NCI-H187 (cell line): ENCODE measurements at regions not wholly inside any gene's neighbourhood (a gene's known extent, or its start where the extent isn't known, plus 50 kb on each side); places are given as distances from the start of the nearest gene placed in this dataset.

Source experiments
- DNase-seq, 2 experiments: peaks; one replicate each; lab custom pipeline; 2025; lab: John Stamatoyannopoulos, UW

GRCh38 chr16:64236316-64236715, 885.5 kb downstream of the CDH11 start:
- DNase-seq = no peak

DNA sequence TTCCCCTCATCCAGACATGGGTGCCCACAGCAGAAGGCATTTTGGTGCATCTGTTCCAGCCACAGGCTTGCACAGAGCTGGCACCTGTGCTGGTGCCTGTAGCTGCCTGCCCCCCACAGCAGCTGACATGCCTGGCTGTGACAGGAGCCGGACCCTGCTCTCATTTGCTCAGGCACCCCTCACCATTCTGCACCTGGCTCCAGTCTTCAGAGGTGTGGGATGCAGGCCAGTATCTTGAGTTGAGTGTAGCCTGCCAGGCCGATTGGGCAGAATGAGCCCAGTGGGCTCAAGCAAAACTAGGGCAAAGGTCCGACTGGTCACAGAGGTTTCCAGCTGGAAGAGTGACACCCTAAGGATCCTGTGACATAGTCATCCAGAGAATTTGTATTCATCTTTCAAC, 887.7 kb downstream of the CDH11 start:
- no peak for DNase-seq

GRCh38 chr16:64225696-64226095, 896.2 kb downstream of the CDH11 start:
- no peak for DNase-seq

DNA sequence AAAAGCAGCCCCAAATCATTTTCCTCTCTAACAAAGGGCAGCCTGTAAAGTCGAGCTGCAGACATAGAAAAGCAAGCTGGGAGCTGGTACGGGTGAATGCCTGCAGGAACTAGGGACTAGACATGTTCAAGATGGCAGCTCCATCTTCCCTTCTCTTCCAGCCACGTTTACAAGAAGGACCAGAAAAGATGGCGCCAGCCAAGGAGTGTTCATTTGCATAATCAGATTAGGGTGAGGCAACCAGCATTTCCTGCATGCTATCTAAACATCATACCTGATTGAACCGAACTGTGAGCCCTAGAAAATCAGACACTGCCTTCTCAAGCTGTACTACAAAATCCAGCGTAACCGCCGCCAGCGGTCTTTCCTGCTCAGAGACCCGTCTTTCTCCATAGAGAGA, 896.8 kb downstream of the CDH11 start:
- no peak for DNase-seq

DNA sequence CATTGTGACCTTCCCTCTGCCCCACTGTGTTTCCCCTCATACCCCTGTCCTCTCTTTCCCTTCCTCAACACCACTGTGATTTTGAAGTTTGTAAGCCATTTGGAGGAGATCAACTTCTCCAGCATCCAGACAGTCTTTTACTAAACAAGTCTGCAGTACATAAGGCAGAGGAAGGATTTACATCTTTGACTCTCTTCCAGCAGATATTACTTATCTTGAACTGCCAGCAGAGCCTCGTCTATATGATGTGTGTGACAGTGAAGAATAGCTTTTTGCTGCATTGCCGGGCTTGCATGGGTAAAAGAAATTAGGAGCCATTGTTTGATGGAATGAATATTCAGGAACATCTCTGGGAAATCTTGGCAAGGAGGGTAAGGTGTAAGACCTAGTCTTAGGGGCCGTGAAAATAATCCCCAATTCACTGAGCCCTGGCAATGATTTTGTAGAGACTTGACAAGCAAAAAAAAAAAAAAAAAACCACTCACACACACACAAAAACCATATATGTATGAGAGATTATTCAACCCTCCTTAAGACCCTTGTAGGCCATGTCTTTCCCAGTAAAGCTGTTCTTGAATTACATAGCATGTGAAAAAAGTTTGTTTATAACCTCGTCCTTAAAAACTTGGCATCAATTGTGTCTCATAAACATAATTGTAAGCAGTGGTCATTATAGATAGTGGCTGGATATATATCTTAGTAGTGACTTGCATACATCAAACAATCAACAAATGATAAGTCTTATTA, 903.9 kb downstream of the CDH11 start:
- DNase-seq = no peak

DNA sequence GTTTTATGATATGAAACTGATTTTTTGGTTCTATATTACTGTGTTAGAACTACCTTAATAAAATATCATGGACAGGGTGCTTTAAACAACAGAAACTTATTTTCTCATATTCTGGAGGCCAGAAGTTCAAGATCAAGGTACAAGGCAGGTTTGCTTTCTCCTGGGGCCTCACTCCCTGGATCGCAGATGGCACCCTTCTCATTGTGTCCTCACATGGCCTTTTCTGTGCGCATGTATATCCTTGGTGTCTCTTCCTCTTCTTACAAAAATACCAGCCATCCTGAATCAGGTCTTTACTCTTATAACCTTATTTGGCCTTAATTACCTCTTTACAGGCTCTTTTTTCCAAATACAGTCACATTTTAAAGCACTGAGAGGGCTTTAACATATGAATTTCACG, 906.1 kb downstream of the CDH11 start:
- DNase-seq = no peak

- no peak for DNase-seq
These were observed 910.5 kb downstream of the CDH11 start for GRCh38 chr16:64211331-64211730.

- DNase-seq = no peak
These were observed 915.0 kb downstream of the CDH11 start for GRCh38 chr16:64206862-64207261.

DNA sequence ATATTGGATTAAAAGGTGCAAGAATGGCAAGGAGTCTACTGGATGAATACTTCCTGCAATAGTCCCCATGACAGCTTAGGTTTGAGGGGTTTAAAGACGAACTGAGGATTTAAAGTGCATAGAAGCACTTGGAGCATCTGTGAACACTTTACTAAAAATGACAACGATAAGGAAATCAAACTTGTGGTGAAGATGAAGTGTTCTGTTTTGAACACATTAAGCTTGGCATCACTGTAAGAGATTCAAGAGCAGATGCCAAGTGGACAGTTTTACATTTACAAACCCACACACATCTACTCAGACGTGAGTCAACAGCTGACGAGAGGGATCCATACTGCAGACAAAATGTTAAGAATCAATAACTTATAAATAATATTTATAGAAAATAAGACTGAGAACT, 918.7 kb downstream of the CDH11 start:
- DNase-seq = no peak

GRCh38 chr16:64202571-64202970, 919.3 kb downstream of the CDH11 start:
- no peak for DNase-seq

- DNase-seq = no peak
These were observed 925.4 kb downstream of the CDH11 start for GRCh38 chr16:64196444-64196843.

DNA sequence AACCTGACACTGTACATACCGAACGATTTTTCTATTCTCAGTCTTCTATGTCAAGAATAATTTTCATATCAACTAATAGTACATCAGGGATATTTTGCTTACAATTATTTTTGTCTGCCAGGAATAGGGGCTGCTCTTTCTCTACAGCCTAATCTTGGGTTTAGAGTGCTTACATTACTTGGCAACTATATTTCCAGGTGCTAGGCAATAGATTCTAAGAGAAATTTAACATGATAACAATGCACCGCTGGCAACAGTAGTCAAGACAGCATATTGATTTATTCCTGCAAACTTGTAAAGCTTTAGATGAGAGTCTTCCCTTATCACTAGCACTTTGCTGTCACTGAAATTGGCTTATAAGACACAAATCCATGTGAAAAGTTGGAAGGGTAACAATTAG, 935.9 kb downstream of the CDH11 start:
- DNase-seq = no peak

DNA sequence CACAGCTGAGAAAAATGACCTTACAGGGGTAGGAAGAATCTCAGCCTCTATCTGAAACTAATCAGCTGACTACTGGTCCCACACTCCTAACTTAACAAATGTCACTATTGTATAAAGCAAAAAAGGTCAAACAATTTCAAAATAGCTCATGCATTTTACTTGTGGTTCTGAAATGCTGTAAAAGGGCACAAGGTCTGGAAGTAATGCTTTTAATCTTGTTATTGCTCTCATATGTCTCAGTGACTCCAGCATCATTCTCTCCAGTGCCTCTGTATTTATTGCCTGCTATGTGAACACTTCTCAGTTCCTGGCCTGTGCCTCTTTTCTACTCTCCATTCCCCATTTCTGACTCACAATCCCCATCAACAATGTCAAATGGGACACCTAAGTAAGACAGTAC, 937.7 kb downstream of the CDH11 start:
- DNase-seq = no peak

DNA sequence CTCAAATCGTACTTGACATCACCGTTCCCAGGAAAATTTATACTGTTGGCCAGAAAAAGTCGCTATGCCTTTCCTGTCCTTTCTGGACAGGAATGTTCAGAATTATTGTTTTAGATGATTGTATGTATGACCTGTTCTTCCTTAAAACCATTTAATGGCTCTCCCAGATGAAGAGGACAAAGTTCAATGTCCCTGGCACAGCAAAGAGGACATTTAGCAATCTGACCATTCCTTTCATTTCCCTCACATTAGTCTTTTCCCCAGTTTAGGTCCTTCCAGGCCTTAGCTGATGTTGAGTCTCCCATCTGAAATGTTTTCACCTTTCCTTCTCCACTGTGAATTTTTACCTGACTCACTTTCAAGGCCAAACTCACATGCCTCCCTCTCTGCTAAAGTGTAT, 938.9 kb downstream of the CDH11 start:
- DNase-seq = no peak

DNA sequence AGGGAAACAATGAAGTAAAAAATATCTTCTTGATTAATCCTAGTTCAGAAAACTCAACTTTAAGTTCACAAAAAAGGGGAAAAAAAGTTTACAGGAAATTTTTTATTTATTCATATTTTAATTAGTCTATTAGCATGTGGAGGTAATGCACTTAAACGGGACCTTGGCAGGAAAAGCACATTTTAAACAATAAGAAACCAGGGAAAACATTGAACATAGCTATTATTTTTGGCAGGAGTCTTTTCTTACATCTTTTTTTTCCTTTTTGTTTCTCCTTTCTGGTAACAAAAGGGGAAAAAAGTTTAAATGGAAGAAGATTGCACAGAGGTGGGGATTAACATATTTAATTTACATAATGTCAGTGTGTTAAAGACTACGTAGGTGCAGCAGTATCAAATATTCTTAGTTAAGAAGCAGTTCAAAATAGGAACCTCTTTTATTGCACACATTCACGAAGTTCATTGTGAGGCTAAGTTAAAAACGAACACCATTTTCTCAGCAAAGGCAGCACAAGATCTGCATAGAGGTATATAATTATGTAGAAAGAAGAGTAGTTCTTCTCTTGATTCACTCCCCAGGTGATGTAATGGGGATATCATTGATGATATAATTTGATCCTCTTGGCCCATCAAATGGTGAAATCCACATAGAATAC, 940.5 kb downstream of the CDH11 start:
- DNase-seq = no peak

DNA sequence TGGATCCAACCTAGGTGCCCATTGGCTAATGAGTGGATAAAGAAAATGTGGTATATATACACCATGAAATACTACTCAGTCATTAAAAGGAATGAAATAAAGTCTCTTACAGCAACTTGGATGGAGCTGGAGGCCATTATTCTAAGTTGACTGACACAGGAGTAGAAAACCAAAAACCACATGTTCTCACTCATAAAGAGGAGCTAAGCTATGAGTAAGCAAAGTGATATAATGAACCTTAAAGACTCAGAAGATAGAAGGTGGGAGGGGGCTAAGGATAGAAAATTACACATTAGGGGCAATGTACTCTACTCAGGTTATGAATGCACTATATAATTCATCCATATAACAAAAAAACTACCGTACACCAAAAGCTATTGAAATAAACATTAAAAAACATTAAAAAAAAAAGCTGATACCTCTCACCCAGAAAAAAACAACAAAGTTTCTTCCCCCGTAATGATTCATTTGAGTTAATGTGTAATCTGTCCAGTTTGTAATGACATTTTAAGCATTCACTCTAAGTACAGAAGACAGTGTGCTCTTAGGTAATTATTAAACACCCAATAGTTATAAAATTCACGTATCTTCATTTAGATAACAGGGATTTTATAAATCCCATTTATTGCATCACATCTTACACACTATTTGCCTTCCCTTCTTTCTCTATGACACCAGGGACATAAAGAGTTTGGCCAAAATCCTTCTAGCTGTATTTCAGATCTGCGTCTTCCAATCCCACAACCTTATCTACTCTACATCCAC, 941.5 kb downstream of the CDH11 start:
- DNase-seq = no peak

GRCh38 chr16:64174327-64174726, 947.5 kb downstream of the CDH11 start:
- DNase-seq = no peak

DNA sequence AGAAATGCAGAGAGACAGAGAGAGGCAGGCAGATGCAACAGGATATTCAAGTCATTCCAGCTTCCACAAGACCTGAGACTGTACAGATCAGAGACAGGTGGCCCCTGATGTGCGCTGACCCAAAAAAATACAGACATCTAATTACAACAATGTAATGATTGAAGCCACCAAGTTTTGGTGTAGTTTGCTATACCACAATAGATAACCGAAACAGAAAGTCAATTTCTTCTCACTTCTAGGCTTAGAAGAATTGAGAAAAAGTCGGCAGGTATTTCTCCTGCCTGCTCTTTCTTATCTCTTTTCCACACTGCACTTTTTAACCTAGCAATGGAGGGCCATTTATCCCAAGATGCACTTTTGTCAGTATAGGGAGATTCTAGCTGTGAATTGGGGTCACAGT, 949.2 kb downstream of the CDH11 start:
- DNase-seq = no peak

GRCh38 chr16:64172226-64172625, 949.6 kb downstream of the CDH11 start:
- DNase-seq = no peak

GRCh38 chr16:64171632-64172031, 950.2 kb downstream of the CDH11 start:
- DNase-seq = no peak

DNA sequence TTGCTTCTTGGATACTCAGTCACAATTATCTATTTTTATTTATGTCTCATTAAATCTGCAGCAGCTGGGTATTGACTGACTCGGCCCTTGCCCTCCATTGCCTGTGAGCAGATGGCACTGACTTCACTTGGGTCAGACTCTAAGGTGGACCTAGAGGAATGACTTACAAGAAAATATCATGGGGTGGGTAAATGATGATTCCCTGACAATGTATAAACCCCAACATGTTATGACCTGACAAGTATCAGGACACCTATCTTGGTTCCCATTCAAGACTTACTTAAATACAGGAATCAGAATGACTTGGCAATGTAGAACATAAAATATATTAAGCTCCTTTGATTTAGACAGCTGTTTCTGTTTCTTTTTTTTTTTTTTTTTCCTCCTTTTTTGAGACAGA, 953.5 kb downstream of the CDH11 start:
- DNase-seq = no peak

DNA sequence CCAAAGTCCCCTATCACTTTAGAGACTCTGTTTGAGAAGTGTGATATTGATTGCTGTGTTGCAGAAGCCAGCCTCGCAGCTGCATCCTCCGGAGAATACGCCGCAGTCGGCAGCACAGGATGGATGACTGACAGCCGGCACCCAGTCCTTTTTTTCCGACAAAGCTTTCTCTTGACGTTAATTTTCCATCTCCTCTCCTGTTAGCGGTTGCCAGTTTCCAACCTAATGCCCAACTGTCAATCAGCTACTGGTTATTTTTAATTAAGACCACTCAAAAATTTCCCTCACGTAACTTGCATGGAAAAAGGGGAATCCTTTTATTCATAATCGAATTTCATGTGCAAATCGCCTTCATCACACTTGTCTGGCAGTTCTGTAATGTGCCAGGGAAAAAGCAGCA, 953.9 kb downstream of the CDH11 start:
- DNase-seq = no peak

DNA sequence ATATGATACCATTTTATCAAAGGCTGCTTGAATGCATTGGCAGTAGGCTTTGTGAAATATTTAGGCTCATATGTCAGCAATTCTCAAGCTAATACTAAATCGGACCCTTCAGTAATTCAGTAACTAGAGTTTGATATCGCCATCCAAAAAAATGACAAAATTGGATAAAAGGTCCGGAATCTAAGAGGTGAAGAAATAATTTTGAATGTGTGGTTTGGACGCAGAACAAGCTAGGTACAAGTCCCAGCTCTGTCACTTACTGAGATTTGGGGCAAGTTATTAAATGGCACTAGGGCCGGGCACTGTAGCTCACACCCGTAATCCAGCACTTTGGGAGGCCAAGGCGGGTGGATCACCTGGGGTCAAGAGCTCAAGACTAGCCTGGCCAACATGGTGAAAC, 956.5 kb downstream of the CDH11 start:
- no peak for DNase-seq
